Left lung (tissue), 4 donors: ENCODE measurements at regions not wholly inside any gene's neighbourhood (a gene's known extent, or its start where the extent isn't known, plus 50 kb on each side); places are given as distances from the start of the nearest gene placed in this dataset.

ENCODE experiments used
- ATAC-seq: fragments of 200-7000 bp; cut with Tn5 transposase; one replicate; pipeline ENCODE4 v1.9.1; 2020; ENCODE audit warnings: moderate library complexity
- DNase-seq, 4 donors: peaks; one replicate each; pipeline ENCODE4 v3.0.0-alpha.2; 2013 to 2020
- H3K27ac ChIP-seq, 2 donors: fragments of 200-600 bp; sonication (generic) in 1 of 2; one replicate each; pipeline versions ENCODE4 v1.5.0 to v1.8.0; 2020 to 2021
- H3K27me3 ChIP-seq, 2 donors: fragments of 200-600 bp; sonication (generic) in 1 of 2; one replicate each; pipeline versions ENCODE4 v1.5.0 to v1.8.0; 2020 to 2021
- H3K36me3 ChIP-seq, 2 donors: fragments of 200-600 bp; sonication (generic) in 1 of 2; one replicate each; pipeline versions ENCODE4 v1.5.0 to v1.8.0; 2020 to 2021
- H3K4me1 ChIP-seq, 2 donors: fragments of 200-600 bp; one replicate each; pipeline ENCODE4 v1.8.0; 2021
- H3K4me3 ChIP-seq, 2 donors: fragments of 200-600 bp; sonication (generic) in 1 of 2; one replicate each; pipeline versions ENCODE4 v1.5.0 to v1.8.0; 2020 to 2021; ENCODE audit warnings: mild to moderate bottlenecking in 1 of 2
- H3K9me3 ChIP-seq, 2 donors: fragments of 200-600 bp; sonication (generic) in 1 of 2; one replicate each; pipeline versions ENCODE4 v1.5.0 to v1.8.0; 2020 to 2021
- intact Hi-C, 2 donors: fragments of 100-400 bp; cut with DNase I; formaldehyde crosslinking; loops; one replicate each; pipeline versions ENCODE4 v1.11.2 to v1.14.2; 2022
- TF ChIP-seq, protein P1 (sequence below), 2 donors: fragments of 200-600 bp; sonication (generic) in 1 of 2; IDR thresholded peaks; one replicate each; pipeline versions ENCODE4 v1.5.0 to v1.8.0; 2021; ENCODE audit warnings: antibody characterized with exemption in 2 of 2
- donor health status: DM: no; HTN: yes; CAD: no.
- donor health status: DM: no; HTN: no; CAD: no.

- Histone ChIP-seq H3K36me3 (no peaks in the 10 kb centered on the region), H3K4me1 (peaks cover 0 to 6% of the 10 kb centered on the region in 2 donors), H3K27ac (no peak overlapping the region), H3K27me3 (peaks cover 0 to 9% of the 10 kb centered on the region in 2 donors), H3K4me3 (no peak overlapping the region), H3K9me3 (no peaks in the 10 kb centered on the region)
- intact Hi-C loops: no loop called here
- DNase-seq (peak in 1 of 4 donors; percentile 2), ATAC-seq (no peak)
- TF ChIP-seq, protein P1, sequence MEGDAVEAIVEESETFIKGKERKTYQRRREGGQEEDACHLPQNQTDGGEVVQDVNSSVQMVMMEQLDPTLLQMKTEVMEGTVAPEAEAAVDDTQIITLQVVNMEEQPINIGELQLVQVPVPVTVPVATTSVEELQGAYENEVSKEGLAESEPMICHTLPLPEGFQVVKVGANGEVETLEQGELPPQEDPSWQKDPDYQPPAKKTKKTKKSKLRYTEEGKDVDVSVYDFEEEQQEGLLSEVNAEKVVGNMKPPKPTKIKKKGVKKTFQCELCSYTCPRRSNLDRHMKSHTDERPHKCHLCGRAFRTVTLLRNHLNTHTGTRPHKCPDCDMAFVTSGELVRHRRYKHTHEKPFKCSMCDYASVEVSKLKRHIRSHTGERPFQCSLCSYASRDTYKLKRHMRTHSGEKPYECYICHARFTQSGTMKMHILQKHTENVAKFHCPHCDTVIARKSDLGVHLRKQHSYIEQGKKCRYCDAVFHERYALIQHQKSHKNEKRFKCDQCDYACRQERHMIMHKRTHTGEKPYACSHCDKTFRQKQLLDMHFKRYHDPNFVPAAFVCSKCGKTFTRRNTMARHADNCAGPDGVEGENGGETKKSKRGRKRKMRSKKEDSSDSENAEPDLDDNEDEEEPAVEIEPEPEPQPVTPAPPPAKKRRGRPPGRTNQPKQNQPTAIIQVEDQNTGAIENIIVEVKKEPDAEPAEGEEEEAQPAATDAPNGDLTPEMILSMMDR (IDR thresholded peaks at IDR 0.05): no peak
Observed at GRCh38 chr22:44549701-44550100, 51.7 kb upstream of the RTL6 start.

- ATAC-seq (no peak), DNase-seq (peak in 1 of 4 donors; percentile 19)
- H3K4me1 ChIP-seq: peaks cover 0 to 6% of the 10 kb centered on the region in 2 donors
- H3K27me3 ChIP-seq: peaks cover 0 to 14% of the 10 kb centered on the region in 2 donors
- H3K4me3 ChIP-seq: no peak overlapping the region
- intact Hi-C loops: no loop called here
- H3K36me3 ChIP-seq: no peaks in the 10 kb centered on the region
- no peaks in the 10 kb centered on the region for H3K9me3 ChIP-seq
- TF ChIP-seq, protein P1 (IDR thresholded peaks at IDR 0.05): no peak
- no peak overlapping the region for H3K27ac ChIP-seq
Observed at GRCh38 chr22:44548981-44549380, 50.9 kb upstream of the RTL6 start.
